ENCODE measurements at regions not wholly inside any gene's neighbourhood (a gene's known extent, or its start where the extent isn't known, plus 50 kb on each side); places are given as distances from the start of the nearest gene placed in this dataset.

DNA sequence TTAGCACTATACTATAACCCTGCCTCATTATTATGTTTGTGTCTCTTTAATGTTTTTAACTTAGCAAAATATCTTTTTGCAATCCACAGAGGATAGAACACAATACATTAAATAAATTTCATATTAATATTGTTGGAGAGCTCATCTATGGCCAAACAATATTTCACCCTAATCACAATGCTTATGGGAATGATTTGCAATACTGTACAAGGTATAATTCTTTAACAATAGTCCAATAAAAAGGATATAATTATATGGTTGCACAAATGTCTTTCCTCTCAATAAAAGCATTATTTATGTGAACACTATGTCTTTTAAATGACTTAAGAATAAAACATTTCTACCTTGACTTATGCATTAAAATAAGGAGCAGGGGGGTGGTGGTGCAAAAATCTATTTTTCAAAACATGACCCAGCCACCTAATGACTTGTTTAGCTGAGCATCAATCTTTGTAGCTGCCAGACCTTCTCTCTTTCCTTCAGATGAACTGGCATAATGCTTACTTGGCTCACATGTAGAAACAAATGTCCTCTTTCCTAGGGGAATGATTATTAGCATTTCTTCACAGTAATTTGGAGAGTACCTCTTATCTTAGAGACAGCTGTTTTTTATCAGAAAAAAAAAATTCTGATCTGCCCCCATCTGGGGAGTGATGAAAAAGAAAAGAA lies 1933.6 kb upstream of the LRRTM1 start:
- intact Hi-C loops (cut with DNase I; ENCODE audit: low total_unique reads), result no loop called here
- DNase-seq (ENCODE audit: low spot score in 2 of 2), result no peak
- H3K36me3 ChIP-seq, result no peaks in the 10 kb centered on the region
- H3K4me3 ChIP-seq, result no peak overlapping the region
- no peaks in the 10 kb centered on the region for H3K9me3 ChIP-seq
- TF ChIP-seq POLR2AphosphoS5 (IDR thresholded peaks at IDR 0.05), result no peak
- TF ChIP-seq, protein P1, sequence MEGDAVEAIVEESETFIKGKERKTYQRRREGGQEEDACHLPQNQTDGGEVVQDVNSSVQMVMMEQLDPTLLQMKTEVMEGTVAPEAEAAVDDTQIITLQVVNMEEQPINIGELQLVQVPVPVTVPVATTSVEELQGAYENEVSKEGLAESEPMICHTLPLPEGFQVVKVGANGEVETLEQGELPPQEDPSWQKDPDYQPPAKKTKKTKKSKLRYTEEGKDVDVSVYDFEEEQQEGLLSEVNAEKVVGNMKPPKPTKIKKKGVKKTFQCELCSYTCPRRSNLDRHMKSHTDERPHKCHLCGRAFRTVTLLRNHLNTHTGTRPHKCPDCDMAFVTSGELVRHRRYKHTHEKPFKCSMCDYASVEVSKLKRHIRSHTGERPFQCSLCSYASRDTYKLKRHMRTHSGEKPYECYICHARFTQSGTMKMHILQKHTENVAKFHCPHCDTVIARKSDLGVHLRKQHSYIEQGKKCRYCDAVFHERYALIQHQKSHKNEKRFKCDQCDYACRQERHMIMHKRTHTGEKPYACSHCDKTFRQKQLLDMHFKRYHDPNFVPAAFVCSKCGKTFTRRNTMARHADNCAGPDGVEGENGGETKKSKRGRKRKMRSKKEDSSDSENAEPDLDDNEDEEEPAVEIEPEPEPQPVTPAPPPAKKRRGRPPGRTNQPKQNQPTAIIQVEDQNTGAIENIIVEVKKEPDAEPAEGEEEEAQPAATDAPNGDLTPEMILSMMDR (IDR thresholded peaks at IDR 0.05), result no peak
- TF ChIP-seq POLR2A (IDR thresholded peaks at IDR 0.05), result no peak
- no peak overlapping the region for H3K27ac ChIP-seq
- H3K27me3 ChIP-seq, result no peaks in the 10 kb centered on the region
- no peaks in the 10 kb centered on the region for H3K4me1 ChIP-seq

DNA sequence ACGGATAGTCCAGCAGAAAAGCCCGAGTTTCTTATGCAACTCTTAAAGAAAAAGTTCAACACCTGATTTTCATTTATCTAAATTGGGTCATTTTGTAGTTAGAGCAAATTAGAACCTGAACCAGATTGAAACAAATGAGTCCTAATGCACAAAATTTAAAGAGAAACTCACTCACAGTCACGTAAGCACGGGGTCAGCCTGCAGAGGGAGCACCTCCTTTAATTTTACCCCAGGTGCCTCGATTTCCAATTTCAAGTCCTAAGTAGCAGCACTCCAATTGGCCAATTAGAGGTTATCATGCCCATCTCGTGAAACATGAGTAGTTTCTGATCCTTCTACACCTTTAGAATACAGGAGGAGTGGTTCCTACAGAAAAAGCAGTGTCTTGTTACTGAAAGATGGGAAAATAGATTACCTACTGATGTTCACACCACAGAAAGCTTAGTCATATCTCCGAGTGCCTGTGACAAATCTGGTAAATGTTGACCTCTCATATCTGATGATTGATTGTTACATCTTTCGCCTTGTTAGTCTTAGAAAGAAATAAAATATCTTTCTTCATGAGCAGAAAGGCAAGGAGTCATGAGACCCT lies 1929.8 kb upstream of the LRRTM1 start:
- no peaks in the 10 kb centered on the region for H3K4me1 ChIP-seq
- no peaks in the 10 kb centered on the region for H3K36me3 ChIP-seq
- intact Hi-C loops (cut with DNase I; ENCODE audit: low total_unique reads), result no loop called here
- no peak for TF ChIP-seq POLR2AphosphoS5 (IDR thresholded peaks at IDR 0.05)
- no peak for TF ChIP-seq POLR2A (IDR thresholded peaks at IDR 0.05)
- TF ChIP-seq, protein P1 (IDR thresholded peaks at IDR 0.05), result no peak
- H3K27ac ChIP-seq, result no peak overlapping the region
- DNase-seq (ENCODE audit: low spot score in 2 of 2), result no peak
- H3K4me3 ChIP-seq, result no peak overlapping the region
- no peaks in the 10 kb centered on the region for H3K27me3 ChIP-seq
- H3K9me3 ChIP-seq, result no peaks in the 10 kb centered on the region

DNA sequence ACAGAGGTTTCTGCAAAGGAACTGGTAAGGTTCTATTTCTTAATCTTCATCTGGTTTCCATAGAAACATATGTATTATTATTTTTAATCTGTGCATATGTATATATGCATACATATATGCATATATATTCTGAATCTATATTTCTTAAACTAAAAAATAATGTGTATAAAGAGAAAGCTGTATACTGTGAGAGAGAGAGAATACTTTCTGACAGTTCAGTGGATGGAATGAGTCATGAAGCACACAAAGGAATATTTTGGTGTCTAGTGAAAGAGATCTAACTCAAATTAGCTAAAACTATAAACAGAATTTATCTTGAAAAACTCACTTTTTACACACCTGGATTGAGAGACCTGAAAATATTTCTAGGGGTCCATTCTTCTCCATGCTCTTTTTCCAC lies 1929.3 kb upstream of the LRRTM1 start:
- H3K4me1 ChIP-seq, result no peaks in the 10 kb centered on the region
- no peak for DNase-seq (ENCODE audit: low spot score in 2 of 2)
- no peak overlapping the region for H3K4me3 ChIP-seq
- intact Hi-C loops (cut with DNase I; ENCODE audit: low total_unique reads), result no loop called here
- TF ChIP-seq, protein P1 (IDR thresholded peaks at IDR 0.05), result no peak
- TF ChIP-seq POLR2A (IDR thresholded peaks at IDR 0.05) (no peak), POLR2AphosphoS5 (IDR thresholded peaks at IDR 0.05) (no peak)
- no peaks in the 10 kb centered on the region for H3K36me3 ChIP-seq
- no peak overlapping the region for H3K27ac ChIP-seq
- H3K27me3 ChIP-seq, result no peaks in the 10 kb centered on the region
- no peaks in the 10 kb centered on the region for H3K9me3 ChIP-seq

DNA sequence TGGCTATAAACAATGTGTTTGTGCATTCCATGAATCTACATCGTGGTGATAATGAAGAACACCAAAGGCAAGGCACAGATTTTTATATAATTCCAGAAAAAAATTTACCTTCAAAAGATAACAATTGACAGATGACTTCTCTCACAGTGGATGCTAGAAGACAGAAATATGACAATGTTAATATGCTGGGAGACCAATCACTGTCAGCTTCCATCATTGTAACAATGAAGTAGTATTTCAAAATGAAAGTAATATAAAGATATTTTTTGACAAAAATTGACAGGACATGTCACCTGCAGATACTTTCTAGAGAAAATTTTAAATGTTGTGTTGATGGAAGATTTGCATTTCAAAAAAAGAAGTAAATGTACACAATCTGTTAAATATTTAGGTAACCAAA lies 1925.9 kb upstream of the LRRTM1 start:
- Histone ChIP-seq H3K36me3 (no peaks in the 10 kb centered on the region), H3K27ac (no peak overlapping the region), H3K4me3 (no peak overlapping the region), H3K9me3 (no peaks in the 10 kb centered on the region), H3K4me1 (no peaks in the 10 kb centered on the region), H3K27me3 (no peaks in the 10 kb centered on the region)
- DNase-seq (ENCODE audit: low spot score in 2 of 2), result no peak
- intact Hi-C loops (cut with DNase I; ENCODE audit: low total_unique reads), result no loop called here
- TF ChIP-seq, protein P1 (IDR thresholded peaks at IDR 0.05), result no peak
- no peak for TF ChIP-seq POLR2A (IDR thresholded peaks at IDR 0.05)

DNA sequence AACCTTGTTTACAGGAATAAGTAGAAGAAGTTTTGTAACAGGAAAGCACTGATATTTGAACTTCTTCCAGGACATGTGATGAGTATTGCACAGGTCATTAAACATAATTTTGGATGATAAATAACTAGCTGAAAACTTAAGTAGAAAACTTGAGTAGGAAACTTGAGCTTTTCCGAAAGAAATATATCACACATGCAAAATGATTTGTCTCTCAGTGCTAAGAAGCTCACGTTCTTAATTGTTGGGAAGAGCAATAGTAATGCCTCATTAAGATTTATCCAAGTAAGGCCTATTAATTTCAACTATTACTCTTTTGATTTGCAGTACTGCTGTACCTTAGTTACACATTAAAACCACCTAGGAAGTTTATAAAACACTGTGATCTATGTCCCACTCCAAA lies 1921.9 kb upstream of the LRRTM1 start:
- no peaks in the 10 kb centered on the region for H3K4me1 ChIP-seq
- H3K36me3 ChIP-seq, result no peaks in the 10 kb centered on the region
- peaks cover 0 to 7% of the 10 kb centered on the region in 2 donors for H3K9me3 ChIP-seq
- no peak overlapping the region for H3K27ac ChIP-seq
- H3K27me3 ChIP-seq, result no peaks in the 10 kb centered on the region
- H3K4me3 ChIP-seq, result no peak overlapping the region
- intact Hi-C loops (cut with DNase I; ENCODE audit: low total_unique reads), result no loop called here
- TF ChIP-seq, protein P1 (IDR thresholded peaks at IDR 0.05), result no peak
- no peak for TF ChIP-seq POLR2AphosphoS5 (IDR thresholded peaks at IDR 0.05)
- no peak for TF ChIP-seq POLR2A (IDR thresholded peaks at IDR 0.05)
- DNase-seq (ENCODE audit: low spot score in 2 of 2), result no peak

All from breast epithelium (tissue), 4 donors.